H1 (cell line): ENCODE measurements at regions not wholly inside any gene's neighbourhood (a gene's known extent, or its start where the extent isn't known, plus 50 kb on each side); places are given as distances from the start of the nearest gene placed in this dataset.

Experiments used
- CTCF ChIA-PET: fragments of 300-600 bp; sonication (Branson Sonifier 250); formaldehyde crosslinking; loops from one replicate; lab custom pipeline; 2021; ENCODE audit not compliant: partially characterized antibody; lab: Charles Lee
- POLR2A ChIA-PET: fragments of 300-600 bp; sonication (Branson Sonifier 250); formaldehyde crosslinking; loops from one replicate; lab custom pipeline; 2021; ENCODE audit warnings: inconsistent platforms; ENCODE audit not compliant: partially characterized antibody; lab: Charles Lee
- DNase-seq, 2 experiments: peaks; one replicate each; pipeline versions ENCODE4 v3.0.0 to v3.0.0-alpha.2; 2010 to 2022; ENCODE audit warnings: low spot score in 2 of 2, low read depth in 1 of 2, mixed read lengths in 1 of 2
- FAIRE-seq: peaks from 2 replicates; lab custom pipeline; 2011; peaks lifted over from hg19 to GRCh38; lab: Jason Lieb, UNC
- H2AFZ ChIP-seq: 2 replicates; pipeline ENCODE4 v1.8.1; 2012; ENCODE audit warnings: low read length, inconsistent platforms
- H2AK5ac ChIP-seq: 2 replicates; pipeline ENCODE4 v1.6.1; 2013; ENCODE audit warnings: low read depth, low read length
- H2BK120ac ChIP-seq: replicated peaks from 2 replicates; pipeline ENCODE3; 2013; ENCODE audit warnings: low read depth, low read length, inconsistent platforms
- H2BK12ac ChIP-seq: 2 replicates; pipeline ENCODE4 v1.6.1; 2013; ENCODE audit warnings: low read depth, low read length
- H2BK15ac ChIP-seq: 2 replicates; pipeline ENCODE4 v1.6.1; 2013; ENCODE audit warnings: low read length
- H2BK20ac ChIP-seq: 2 replicates; pipeline ENCODE4 v1.6.1; 2013; ENCODE audit warnings: low read length
- H2BK5ac ChIP-seq: 2 replicates; pipeline ENCODE4 v1.6.1; 2013; ENCODE audit warnings: low read depth, low read length
- H3K14ac ChIP-seq: 2 replicates; pipeline ENCODE4 v1.6.1; 2013; ENCODE audit warnings: inconsistent platforms; ENCODE audit not compliant: insufficient read length
- H3K18ac ChIP-seq: 2 replicates; pipeline ENCODE4 v1.6.1; 2013; ENCODE audit warnings: low read length; ENCODE audit errors: extremely low read depth
- H3K23ac ChIP-seq: 2 replicates; pipeline ENCODE4 v1.6.1; 2013; ENCODE audit warnings: inconsistent platforms; ENCODE audit not compliant: insufficient read length
- H3K23me2 ChIP-seq: 2 replicates; pipeline ENCODE4 v1.6.1; 2013; ENCODE audit warnings: low read depth, low read length
- H3K27ac ChIP-seq: 2 replicates; pipeline ENCODE4 v1.6.1; 2011; ENCODE audit warnings: low read depth, low read length, inconsistent platforms
- H3K27me3 ChIP-seq, 4 experiments: replicated peaks in 1 of 4; 1 replicate in 1 of 4; 2 replicates in 3 of 4; pipeline versions ENCODE4 v1.6.1 to v1.8.1; 2011 to 2013; ENCODE audit warnings: low read length in 3 of 4, mild to moderate bottlenecking in 3 of 4, inconsistent platforms in 2 of 4, mixed read lengths in 2 of 4, moderate library complexity in 1 of 4; ENCODE audit not compliant: control insufficient read depth in 3 of 4, insufficient read depth in 3 of 4; ENCODE audit errors: extremely low read depth in 1 of 4
- H3K36me3 ChIP-seq, 4 experiments: 2 replicates each; pipeline versions ENCODE4 v1.6.1 to v1.8.1; 2011 to 2013; ENCODE audit warnings: mild to moderate bottlenecking in 4 of 4, low read length in 3 of 4, moderate library complexity in 2 of 4, control low read depth in 1 of 4, inconsistent platforms in 1 of 4; ENCODE audit not compliant: insufficient read depth in 4 of 4, control insufficient read depth in 2 of 4
- H3K4ac ChIP-seq: replicated peaks from 2 replicates; pipeline ENCODE3; 2013; ENCODE audit warnings: low read length, low read depth, mixed read lengths, inconsistent platforms; ENCODE audit not compliant: insufficient read length
- H3K4me1 ChIP-seq, 4 experiments: replicated peaks in 1 of 4; 1 replicate in 1 of 4; 2 replicates in 3 of 4; pipeline versions ENCODE4 v1.6.1 to v1.8.1; 2011 to 2013; ENCODE audit warnings: low read length in 3 of 4, inconsistent platforms in 2 of 4, mixed read lengths in 1 of 4; ENCODE audit not compliant: insufficient read depth in 4 of 4, control insufficient read depth in 3 of 4
- H3K4me2 ChIP-seq, 2 experiments: 2 replicates each; pipeline versions ENCODE4 v1.6.1 to v1.8.1; 2011 to 2013; ENCODE audit warnings: low read depth in 2 of 2, low read length in 2 of 2, control low read depth in 1 of 2, inconsistent platforms in 1 of 2, mild to moderate bottlenecking in 1 of 2; ENCODE audit not compliant: insufficient read depth in 1 of 2
- H3K4me3 ChIP-seq, 4 experiments: fragments of 200-600, 300-600 bp in 1 of 4; sonication (generic), shearing (Covaris generic), sonication (Bioruptor Twin) in 1 of 4; 2 replicates each; pipeline versions ENCODE4 v1.5.1 to v1.8.1; 2011 to 2016; ENCODE audit warnings: low read length in 4 of 4, low read depth in 3 of 4, control low read depth in 2 of 4, inconsistent platforms in 2 of 4, mild to moderate bottlenecking in 2 of 4, mixed read lengths in 1 of 4, moderate library complexity in 1 of 4; ENCODE audit not compliant: insufficient read depth in 2 of 4; ENCODE audit errors: extremely low read depth in 1 of 4
- H3K56ac ChIP-seq: replicated peaks from 2 replicates; pipeline ENCODE3; 2013; ENCODE audit warnings: low read depth, mild to moderate bottlenecking, mixed read lengths, low read length, inconsistent platforms; ENCODE audit not compliant: insufficient read length
- H3K79me1 ChIP-seq: 2 replicates; pipeline ENCODE4 v1.6.1; 2013; ENCODE audit warnings: low read depth, low read length, control low read depth
- H3K79me2 ChIP-seq, 2 experiments: 2 replicates each; pipeline versions ENCODE4 v1.6.1 to v1.8.1; 2012 to 2013; ENCODE audit warnings: low read length in 2 of 2, mild to moderate bottlenecking in 2 of 2, inconsistent platforms in 1 of 2; ENCODE audit not compliant: insufficient read depth in 2 of 2, control insufficient read depth in 1 of 2
- H3K9ac ChIP-seq, 4 experiments: replicated peaks in 1 of 4; 1 replicate in 1 of 4; 2 replicates in 3 of 4; pipeline versions ENCODE4 v1.6.1 to v1.8.1; 2011 to 2013; ENCODE audit warnings: low read depth in 3 of 4, low read length in 3 of 4, control low read depth in 2 of 4, mild to moderate bottlenecking in 2 of 4, moderate library complexity in 2 of 4, inconsistent platforms in 1 of 4; ENCODE audit errors: extremely low read depth in 1 of 4
- H3K9me3 ChIP-seq, 2 experiments: 2 replicates each; pipeline versions ENCODE4 v1.6.1 to v1.8.1; 2012 to 2013; ENCODE audit warnings: mild to moderate bottlenecking in 2 of 2, moderate library complexity in 2 of 2, control low read depth in 1 of 2, inconsistent platforms in 1 of 2, low read depth in 1 of 2, low read length in 1 of 2, mixed read lengths in 1 of 2; ENCODE audit not compliant: insufficient read depth in 2 of 2
- H4K20me1 ChIP-seq, 2 experiments: replicated peaks in 1 of 2; 2 replicates each; pipeline versions ENCODE3 to v1.8.1; 2011 to 2013; ENCODE audit warnings: inconsistent platforms in 2 of 2, low read length in 2 of 2, mild to moderate bottlenecking in 1 of 2; ENCODE audit not compliant: insufficient read depth in 2 of 2, control insufficient read depth in 1 of 2
- H4K5ac ChIP-seq: 2 replicates; pipeline ENCODE4 v1.6.1; 2013; ENCODE audit warnings: low read length, low read depth, mixed read lengths, inconsistent platforms; ENCODE audit not compliant: insufficient read length
- H4K8ac ChIP-seq: 2 replicates; pipeline ENCODE4 v1.8.0; 2013; ENCODE audit warnings: mild to moderate bottlenecking, moderate library complexity, low read length, inconsistent platforms; ENCODE audit not compliant: insufficient read depth; ENCODE audit errors: extremely low read depth
- H4K91ac ChIP-seq: replicated peaks from 2 replicates; pipeline ENCODE3; 2013; ENCODE audit warnings: low read length, mixed read lengths, inconsistent platforms; ENCODE audit not compliant: insufficient read length
- ATF2 ChIP-seq: IDR thresholded peaks from 2 replicates; pipeline ENCODE4 v1.6.1; 2012; ENCODE audit warnings: low read length, inconsistent platforms
- BACH1 ChIP-seq: IDR thresholded peaks from 2 replicates; pipeline ENCODE4 v1.6.1; 2012; ENCODE audit warnings: low read length, improper control_type of control experiment
- BCL11A ChIP-seq, 2 experiments: IDR thresholded peaks; one replicate each; pipeline ENCODE4 v1.6.1; 2011; ENCODE audit warnings: low read depth in 2 of 2, low read length in 2 of 2, mild to moderate bottlenecking in 2 of 2
- CREB1 ChIP-seq: IDR thresholded peaks from 2 replicates; pipeline ENCODE4 v1.6.1; 2012; ENCODE audit warnings: inconsistent platforms
- GABPA ChIP-seq: IDR thresholded peaks from 2 replicates; pipeline ENCODE4 v1.6.1; 2011; ENCODE audit warnings: mild to moderate bottlenecking, low read length, moderate library complexity, borderline replicate concordance; ENCODE audit not compliant: insufficient read depth
- JUN ChIP-seq: IDR thresholded peaks from 2 replicates; pipeline ENCODE4 v1.6.1; 2011; ENCODE audit warnings: low read depth, mild to moderate bottlenecking, improper control_type of control experiment, low read length
- JUND ChIP-seq: IDR thresholded peaks from 2 replicates; pipeline ENCODE4 v1.6.1; 2011; ENCODE audit warnings: mild to moderate bottlenecking, improper control_type of control experiment, low read length
- MAFK ChIP-seq: IDR thresholded peaks from 2 replicates; pipeline ENCODE4 v1.6.1; 2012; ENCODE audit warnings: low read depth, mild to moderate bottlenecking, improper control_type of control experiment, low read length
- RBBP5 ChIP-seq: IDR thresholded peaks from 2 replicates; pipeline ENCODE4 v1.7.1; 2012; ENCODE audit warnings: low read depth, mild to moderate bottlenecking, inconsistent platforms, low read length, moderate library complexity, borderline replicate concordance
- USF2 ChIP-seq: IDR thresholded peaks from 2 replicates; pipeline ENCODE4 v1.6.1; 2011; ENCODE audit warnings: low read length, improper control_type of control experiment
- WGBS, 2 experiments: shearing (Covaris generic) in 1 of 2; methylation state at CpG; one replicate each; pipeline versions ENCODE4 v1.1.6 to v1.1.7; 2013 to 2015; ENCODE audit warnings: low lambda C conversion rate in 2 of 2, mixed read lengths in 2 of 2, inconsistent platforms in 1 of 2, low coverage in 1 of 2, missing lambda C conversion rate in 1 of 2; ENCODE audit not compliant: insufficient replicate concordance in 2 of 2, insufficient coverage in 1 of 2, insufficient read length in 1 of 2; ENCODE audit errors: extremely low coverage in 1 of 2, missing lambda C conversion rate in 1 of 2; 5-methylcytosine and 5-hydroxymethylcytosine counted together

- no peak overlapping the region for H2BK5ac ChIP-seq
- FAIRE-seq (no peak), DNase-seq (no peak)
- no peak overlapping the region for H3K4me3 ChIP-seq
- no peak overlapping the region for H2BK20ac ChIP-seq
- no peak overlapping the region for H3K14ac ChIP-seq
- H3K23me2 ChIP-seq: no peaks in the 10 kb centered on the region
- H3K4me2 ChIP-seq: no peak overlapping the region; a peak in 1 of 4 replicates
- ChIA-PET POLR2A (no interaction called here), CTCF (interaction anchor here (0.6 to 1.8 kb wide), 5 partner anchors 12 to 265 kb away, joined by 3 to 5 read pairs (median 3); no protein-coding TSS in a partner anchor)
- no peak overlapping the region for H4K91ac ChIP-seq
- H3K56ac ChIP-seq: no peak overlapping the region
- H2AFZ ChIP-seq: peak overlapping the region; percentile 42; the same call in 1 of the 2 replicates
- no peaks in the 10 kb centered on the region; a peak in 1 of 7 replicates for H3K4me1 ChIP-seq
- WGBS, 2 experiments: 87% methylated on average over 7 of the region's 7 CpGs; no CpG with 5 or more reads in 1 of the 2 experiments
- H3K27ac ChIP-seq: no peak overlapping the region
- no peaks in the 10 kb centered on the region for H3K79me1 ChIP-seq
- no peak overlapping the region for H3K23ac ChIP-seq
- no peak overlapping the region for H4K8ac ChIP-seq
- H3K79me2 ChIP-seq: no peaks in the 10 kb centered on the region
- no peak overlapping the region for H2BK15ac ChIP-seq
- H3K18ac ChIP-seq: no peak overlapping the region
- no peaks in the 10 kb centered on the region for H4K20me1 ChIP-seq
- H3K36me3 ChIP-seq: no peaks in the 10 kb centered on the region; a peak in 1 of 8 replicates
- H2BK120ac ChIP-seq: no peak overlapping the region
- H3K9ac ChIP-seq: no peak overlapping the region
- 0 out of 2 replicates have a peak overlapping the region, but pooled peaks have one; percentile 61 for H2BK12ac ChIP-seq
- peaks cover 5 to 8% of the 10 kb centered on the region in 2 experiments; a peak in 2 of 4 replicates for H3K9me3 ChIP-seq
- no peak overlapping the region for H3K4ac ChIP-seq
- no peak overlapping the region for H4K5ac ChIP-seq
- H3K27me3 ChIP-seq: no peaks in the 10 kb centered on the region
- no peak overlapping the region for H2AK5ac ChIP-seq
- TF ChIP-seq JUND: no peak
- TF ChIP-seq CREB1: no peak
- no peak for TF ChIP-seq BACH1
- no peak for TF ChIP-seq JUN
- TF ChIP-seq BCL11A (IDR thresholded peaks at IDR 0.05; ENCODE audit: low read depth in 2 of 2, low read length in 2 of 2): no peak
- TF ChIP-seq MAFK: no peak
- no peak for TF ChIP-seq ATF2
- TF ChIP-seq GABPA: no peak
- TF ChIP-seq RBBP5: no peak
- no peak for TF ChIP-seq USF2
These were observed 291.2 kb downstream of the SRBD1 start for GRCh38 chr2:45319683-45320455.
